ENCODE measurements at regions not wholly inside any gene's neighbourhood (a gene's known extent, or its start where the extent isn't known, plus 50 kb on each side); places are given as distances from the start of the nearest gene placed in this dataset.

DNA sequence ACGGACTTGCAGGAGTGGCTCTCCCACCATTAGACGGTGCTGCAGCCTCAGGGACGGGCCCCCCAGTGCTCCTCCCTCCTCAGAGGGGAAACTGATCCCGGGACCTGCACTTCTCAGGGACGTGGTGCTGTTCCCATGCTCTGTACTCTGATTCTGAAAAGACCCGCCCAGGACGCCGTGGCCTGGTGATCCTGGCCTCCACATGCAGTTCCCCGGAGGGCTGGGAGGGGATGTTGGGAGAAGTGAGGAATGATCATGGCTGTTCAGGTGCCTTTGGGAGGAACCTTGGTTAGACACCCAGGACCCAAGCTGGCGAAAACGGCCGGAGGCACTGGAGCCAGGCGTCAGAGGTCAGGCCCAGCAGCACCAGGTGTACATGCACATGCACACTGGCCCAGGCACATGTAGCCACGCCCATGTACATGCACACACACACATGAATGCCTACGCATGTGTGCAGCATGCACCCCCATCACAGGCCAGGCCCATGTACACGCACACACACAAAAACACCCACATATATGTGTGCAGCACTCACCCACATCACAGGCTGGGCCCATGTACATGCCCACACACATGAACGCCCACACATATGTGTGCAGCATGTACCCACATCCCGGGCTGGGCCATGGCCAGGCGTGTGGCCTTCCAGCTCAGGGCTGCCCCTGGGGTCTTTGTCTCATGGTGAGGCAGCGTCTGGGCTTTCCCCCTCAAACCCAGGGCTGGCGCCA, 52.6 kb upstream of the DACT2 start:
- no peak overlapping the region for H3K27ac ChIP-seq
- intact Hi-C loops (cut with DNase I): loop anchor here (2.0 to 10.0 kb wide), 2 partner anchors 243 to 513 kb away; no protein-coding TSS in a partner anchor
- DNase-seq (peak in 1 of 2 donors; percentile 8), ATAC-seq (no peak)
- no peak overlapping the region for H3K4me3 ChIP-seq
- WGBS, 3 donors: 93% methylated on average over 21 of the region's 21 CpGs
- H3K4me1 ChIP-seq: no peaks in the 10 kb centered on the region
- TF ChIP-seq, protein P1, sequence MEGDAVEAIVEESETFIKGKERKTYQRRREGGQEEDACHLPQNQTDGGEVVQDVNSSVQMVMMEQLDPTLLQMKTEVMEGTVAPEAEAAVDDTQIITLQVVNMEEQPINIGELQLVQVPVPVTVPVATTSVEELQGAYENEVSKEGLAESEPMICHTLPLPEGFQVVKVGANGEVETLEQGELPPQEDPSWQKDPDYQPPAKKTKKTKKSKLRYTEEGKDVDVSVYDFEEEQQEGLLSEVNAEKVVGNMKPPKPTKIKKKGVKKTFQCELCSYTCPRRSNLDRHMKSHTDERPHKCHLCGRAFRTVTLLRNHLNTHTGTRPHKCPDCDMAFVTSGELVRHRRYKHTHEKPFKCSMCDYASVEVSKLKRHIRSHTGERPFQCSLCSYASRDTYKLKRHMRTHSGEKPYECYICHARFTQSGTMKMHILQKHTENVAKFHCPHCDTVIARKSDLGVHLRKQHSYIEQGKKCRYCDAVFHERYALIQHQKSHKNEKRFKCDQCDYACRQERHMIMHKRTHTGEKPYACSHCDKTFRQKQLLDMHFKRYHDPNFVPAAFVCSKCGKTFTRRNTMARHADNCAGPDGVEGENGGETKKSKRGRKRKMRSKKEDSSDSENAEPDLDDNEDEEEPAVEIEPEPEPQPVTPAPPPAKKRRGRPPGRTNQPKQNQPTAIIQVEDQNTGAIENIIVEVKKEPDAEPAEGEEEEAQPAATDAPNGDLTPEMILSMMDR (IDR thresholded peaks at IDR 0.05): no peak
- no peaks in the 10 kb centered on the region for H3K36me3 ChIP-seq (ENCODE audit: insufficient read depth in 1 of 2, low read depth in 1 of 2)
- peaks cover 0 to 5% (median 3%) of the 10 kb centered on the region in 3 donors for H3K27me3 ChIP-seq (ENCODE audit: insufficient read depth in 3 of 3, low read length in 2 of 3)
- H3K9me3 ChIP-seq: no peaks in the 10 kb centered on the region

DNA sequence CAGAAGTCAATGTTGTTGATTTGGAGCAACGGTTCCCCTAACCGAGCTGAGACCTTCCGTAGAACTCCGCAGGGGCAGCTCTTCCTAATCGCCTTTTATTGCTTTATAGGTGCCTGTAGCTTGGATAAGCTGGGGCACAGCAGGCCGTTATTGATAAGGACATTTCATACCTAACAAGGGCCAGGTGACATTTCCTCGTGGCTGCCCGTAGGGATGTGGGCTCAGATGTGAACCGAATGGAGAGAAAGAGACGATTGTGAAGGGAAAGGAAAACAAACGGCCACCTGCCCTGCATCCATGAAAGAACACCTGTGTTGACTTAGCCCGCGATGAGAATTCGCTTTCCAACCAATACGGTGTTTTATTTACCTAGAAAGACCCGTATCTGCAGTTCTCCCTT, 53.3 kb upstream of the DACT2 start:
- Histone ChIP-seq H3K9me3 (no peaks in the 10 kb centered on the region), H3K27ac (no peak overlapping the region), H3K27me3 (ENCODE audit: insufficient read depth in 3 of 3, low read length in 2 of 3) (peaks cover 0 to 3% (median 3%) of the 10 kb centered on the region in 3 donors), H3K4me3 (no peak overlapping the region), H3K4me1 (no peaks in the 10 kb centered on the region), H3K36me3 (ENCODE audit: insufficient read depth in 1 of 2, low read depth in 1 of 2) (no peaks in the 10 kb centered on the region)
- TF ChIP-seq, protein P1 (IDR thresholded peaks at IDR 0.05): no peak
- 79 to 86% (median 82%) methylated on average over 16 of the region's 16 CpGs for WGBS, 3 donors
- no peak for ATAC-seq
- intact Hi-C loops (cut with DNase I): loop anchor here in 1 of 2 donors (10.0 kb wide), 1 partner anchor 242 kb away; no protein-coding TSS in a partner anchor
- DNase-seq: no peak

DNA sequence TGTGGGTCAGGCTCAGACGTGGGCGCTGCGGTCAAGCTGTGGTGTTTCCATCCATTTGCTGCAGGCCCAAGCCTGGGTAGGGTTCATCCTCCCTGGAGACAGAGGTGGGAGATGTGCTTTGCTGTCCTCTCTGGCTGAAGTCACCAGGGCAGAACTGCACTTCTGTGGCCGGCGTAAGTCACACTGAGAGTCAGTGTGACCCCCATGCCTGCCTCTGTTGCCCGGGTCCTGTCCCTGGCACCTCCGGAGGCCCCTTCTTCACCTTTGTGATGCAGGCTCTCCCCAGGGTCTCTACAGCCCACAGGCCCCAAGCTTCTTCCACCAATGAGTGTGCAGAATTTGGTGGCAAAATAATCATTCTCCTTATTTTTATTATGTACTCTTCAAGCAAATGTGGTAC, 53.8 kb upstream of the DACT2 start:
- Histone ChIP-seq H3K9me3 (no peaks in the 10 kb centered on the region), H3K4me1 (no peaks in the 10 kb centered on the region), H3K36me3 (ENCODE audit: insufficient read depth in 1 of 2, low read depth in 1 of 2) (no peaks in the 10 kb centered on the region), H3K27ac (no peak overlapping the region), H3K27me3 (ENCODE audit: insufficient read depth in 3 of 3, low read length in 2 of 3) (peaks cover 0 to 3% (median 3%) of the 10 kb centered on the region in 3 donors), H3K4me3 (no peak overlapping the region)
- peak in 1 of 2 donors; percentile 1 for DNase-seq
- WGBS, 3 donors: 92 to 93% (median 92%) methylated on average over 7 of the region's 7 CpGs
- ATAC-seq: no peak
- intact Hi-C loops (cut with DNase I): loop anchor here in 1 of 2 donors (10.0 kb wide), 1 partner anchor 241 kb away; no protein-coding TSS in a partner anchor
- TF ChIP-seq, protein P1 (IDR thresholded peaks at IDR 0.05): no peak

DNA sequence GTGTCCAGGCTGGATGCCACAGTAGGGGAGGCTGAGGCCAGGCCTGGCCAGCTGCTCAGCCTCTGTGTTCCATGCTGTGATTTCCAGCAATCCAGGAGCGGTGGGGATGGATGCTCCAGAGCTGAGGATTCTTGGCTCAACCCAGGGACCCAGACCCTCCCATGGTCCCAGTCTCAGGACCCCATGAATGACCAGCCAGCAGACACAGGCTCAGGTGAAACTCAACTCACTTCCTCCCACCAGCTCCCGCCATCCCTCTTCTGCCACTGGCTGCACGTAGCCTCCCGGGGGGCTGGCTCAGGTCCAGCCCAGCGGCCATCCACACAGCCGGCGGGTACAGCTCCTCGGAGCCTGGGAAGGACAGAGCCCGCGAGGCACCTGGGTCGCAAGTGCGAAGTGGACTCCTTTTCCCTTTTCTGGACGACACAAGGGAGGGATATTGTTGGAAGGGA, 54.5 kb upstream of the DACT2 start:
- H3K36me3 ChIP-seq (ENCODE audit: insufficient read depth in 1 of 2, low read depth in 1 of 2): no peaks in the 10 kb centered on the region
- DNase-seq (peak in 1 of 2 donors; percentile 3), ATAC-seq (no peak)
- TF ChIP-seq, protein P1 (IDR thresholded peaks at IDR 0.05): no peak
- no peaks in the 10 kb centered on the region for H3K4me1 ChIP-seq
- no peak overlapping the region for H3K27ac ChIP-seq
- H3K9me3 ChIP-seq: no peaks in the 10 kb centered on the region
- no peak overlapping the region for H3K4me3 ChIP-seq
- H3K27me3 ChIP-seq (ENCODE audit: insufficient read depth in 3 of 3, low read length in 2 of 3): peaks cover 0 to 3% (median 0%) of the 10 kb centered on the region in 3 donors
- intact Hi-C loops (cut with DNase I): loop anchor here in 1 of 2 donors (10.0 kb wide), 1 partner anchor 241 kb away; no protein-coding TSS in a partner anchor
- WGBS, 3 donors: 70 to 75% (median 74%) methylated on average over 12 to 13 of the region's 13 CpGs

All from psoas muscle (tissue), 7 donors.